Osteoblast (primary cell): ENCODE measurements at regions not wholly inside any gene's neighbourhood (a gene's known extent, or its start where the extent isn't known, plus 50 kb on each side); places are given as distances from the start of the nearest gene placed in this dataset.
A peak's percentile ranks its signal among the peaks of the same experiment; 100 is the strongest.

Experiments
- DNase-seq: peaks from one replicate; pipeline ENCODE4 v3.0.0; 2011; ENCODE audit warnings: low spot score, mixed read lengths; ENCODE audit not compliant: insufficient read length; ENCODE audit errors: missing footprints
- H2AFZ ChIP-seq: 2 replicates; pipeline ENCODE4 v1.6.0; 2011; ENCODE audit warnings: mild to moderate bottlenecking, low read length
- H3K27ac ChIP-seq: 2 replicates; pipeline ENCODE4 v1.5.1; 2011; ENCODE audit warnings: mild to moderate bottlenecking, low read depth, low read length, moderate library complexity
- H3K27me3 ChIP-seq: 2 replicates; pipeline ENCODE4 v1.6.0; 2012; ENCODE audit warnings: mild to moderate bottlenecking, control low read depth, inconsistent platforms, low read length, moderate library complexity; ENCODE audit not compliant: insufficient read depth
- H3K36me3 ChIP-seq: 2 replicates; pipeline ENCODE4 v1.5.1; 2011; ENCODE audit warnings: mild to moderate bottlenecking, low read length, control low read depth, moderate library complexity; ENCODE audit not compliant: insufficient read depth
- H3K4me1 ChIP-seq: 2 replicates; pipeline ENCODE4 v1.5.1; 2011; ENCODE audit warnings: mild to moderate bottlenecking, low read length, control low read depth, moderate library complexity; ENCODE audit not compliant: insufficient read depth
- H3K4me2 ChIP-seq: 2 replicates; pipeline ENCODE4 v1.6.0; 2011; ENCODE audit warnings: mild to moderate bottlenecking, low read length; ENCODE audit not compliant: insufficient read depth
- H3K4me3 ChIP-seq: fragments of 200-600 bp; sonication (generic); 3 replicates; pipeline ENCODE4 v1.5.1; 2012; ENCODE audit warnings: mild to moderate bottlenecking, low read length, inconsistent platforms; ENCODE audit not compliant: insufficient read depth
- H3K79me2 ChIP-seq: 2 replicates; pipeline ENCODE4 v1.6.0; 2012; ENCODE audit warnings: mild to moderate bottlenecking, low read length, control low read depth, inconsistent platforms; ENCODE audit not compliant: insufficient read depth
- H3K9me3 ChIP-seq: 2 replicates; pipeline ENCODE4 v1.5.1; 2011; ENCODE audit warnings: low read depth, low read length, control low read depth
- H4K20me1 ChIP-seq: 2 replicates; pipeline ENCODE4 v1.6.0; 2012; ENCODE audit warnings: mild to moderate bottlenecking, low read length, control low read depth; ENCODE audit not compliant: insufficient read depth
- CTCF ChIP-seq: IDR thresholded peaks from 2 replicates; pipeline ENCODE4 v1.5.1; 2011; ENCODE audit warnings: mild to moderate bottlenecking, low read depth, low read length, moderate library complexity; ENCODE audit errors: extremely low read depth

GRCh38 chr13:84032116-84032515 is 149.8 kb upstream of the SLITRK1 start:
- no peak overlapping the region for H3K4me3 ChIP-seq
- DNase-seq: no peak
- H4K20me1 ChIP-seq: no peaks in the 10 kb centered on the region
- H3K4me1 ChIP-seq: no peaks in the 10 kb centered on the region
- no peak for TF ChIP-seq CTCF
- H2AFZ ChIP-seq: no peak overlapping the region
- peaks cover 2% of the 10 kb centered on the region for H3K9me3 ChIP-seq
- H3K79me2 ChIP-seq: no peaks in the 10 kb centered on the region
- no peaks in the 10 kb centered on the region for H3K27me3 ChIP-seq
- no peak overlapping the region for H3K4me2 ChIP-seq
- H3K27ac ChIP-seq: no peak overlapping the region
- no peaks in the 10 kb centered on the region for H3K36me3 ChIP-seq

GRCh38 chr13:84031120-84031519 is 148.8 kb upstream of the SLITRK1 start:
- no peaks in the 10 kb centered on the region for H3K4me1 ChIP-seq
- H2AFZ ChIP-seq: no peak overlapping the region
- peaks cover 2% of the 10 kb centered on the region for H3K9me3 ChIP-seq
- no peaks in the 10 kb centered on the region for H3K79me2 ChIP-seq
- H3K4me2 ChIP-seq: no peak overlapping the region
- no peaks in the 10 kb centered on the region for H4K20me1 ChIP-seq
- no peak for DNase-seq
- H3K36me3 ChIP-seq: no peaks in the 10 kb centered on the region
- no peak overlapping the region for H3K27ac ChIP-seq
- no peak for TF ChIP-seq CTCF
- H3K27me3 ChIP-seq: no peaks in the 10 kb centered on the region
- H3K4me3 ChIP-seq: no peak overlapping the region

GRCh38 chr13:84029396-84029795 is 147.1 kb upstream of the SLITRK1 start:
- H3K4me2 ChIP-seq: no peak overlapping the region
- no peaks in the 10 kb centered on the region for H3K79me2 ChIP-seq
- H2AFZ ChIP-seq: no peak overlapping the region
- no peaks in the 10 kb centered on the region for H4K20me1 ChIP-seq
- peaks cover 2% of the 10 kb centered on the region for H3K9me3 ChIP-seq
- no peaks in the 10 kb centered on the region for H3K27me3 ChIP-seq
- H3K27ac ChIP-seq: no peak overlapping the region
- no peak for TF ChIP-seq CTCF
- H3K36me3 ChIP-seq: no peaks in the 10 kb centered on the region
- no peak for DNase-seq
- H3K4me3 ChIP-seq: no peak overlapping the region
- H3K4me1 ChIP-seq: no peaks in the 10 kb centered on the region

- Histone ChIP-seq H2AFZ (peak overlapping the region; percentile 72), H3K79me2 (no peaks in the 10 kb centered on the region)
- TF ChIP-seq CTCF: no peak
Measured at GRCh38 chr13:84025824-84026223, 143.6 kb upstream of the SLITRK1 start.

More at GRCh38 chr13:84025824-84026223, 143.6 kb upstream of the SLITRK1 start:
- H3K36me3 ChIP-seq: no peaks in the 10 kb centered on the region
- H3K9me3 ChIP-seq: no peaks in the 10 kb centered on the region
- no peak overlapping the region for H3K4me2 ChIP-seq
- H3K4me1 ChIP-seq: no peaks in the 10 kb centered on the region
- no peak overlapping the region for H3K4me3 ChIP-seq
- no peaks in the 10 kb centered on the region for H4K20me1 ChIP-seq
- DNase-seq: no peak
- no peak overlapping the region for H3K27ac ChIP-seq
- no peaks in the 10 kb centered on the region for H3K27me3 ChIP-seq
